ENCODE measurements at regions not wholly inside any gene's neighbourhood (a gene's known extent, or its start where the extent isn't known, plus 50 kb on each side); places are given as distances from the start of the nearest gene placed in this dataset.
"Not testable (repeated sequence)": the region's sequence is repeated elsewhere in the genome, so short reads cannot be mapped to it uniquely, and the experiment has no call there.

DNA sequence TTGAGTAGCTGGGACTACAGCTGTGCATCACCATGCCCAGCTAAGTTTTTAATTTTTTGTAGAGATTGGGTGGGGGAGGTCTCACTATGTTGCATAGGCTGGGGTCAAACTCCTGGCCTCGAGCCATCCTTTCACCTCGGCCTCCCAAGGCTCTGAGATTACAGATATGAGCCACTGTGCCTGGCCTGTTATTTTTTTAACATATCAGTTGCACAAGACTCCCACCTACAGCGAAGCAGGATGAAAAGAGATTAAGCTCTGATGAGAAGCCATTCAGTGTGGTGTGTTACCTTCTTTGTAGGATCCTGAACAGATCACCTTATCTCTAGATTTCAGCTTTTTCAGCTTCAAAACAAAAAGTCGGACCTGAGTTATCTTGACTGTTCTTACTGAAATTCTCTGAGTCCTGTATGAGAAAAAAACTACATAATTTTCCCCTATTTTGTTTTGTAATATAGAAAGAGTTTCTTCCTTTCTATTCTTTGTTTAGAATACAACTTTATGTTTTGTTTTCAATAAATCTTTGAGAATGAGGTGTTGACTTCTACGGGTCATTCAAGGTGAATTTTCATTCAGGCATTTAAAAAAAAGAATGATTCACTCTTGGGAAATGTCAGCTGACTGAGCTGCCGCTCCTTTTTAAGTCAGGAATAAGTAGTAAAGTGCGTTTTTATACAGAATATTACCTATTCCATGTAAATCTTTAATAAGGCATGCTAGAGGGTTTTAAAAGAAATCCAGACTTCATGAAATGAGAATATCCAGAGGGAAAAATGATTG is 134.6 kb downstream of the ARSF start:
- no peak for DNase-seq (ENCODE audit: low spot score)
- TF ChIP-seq, protein P1, sequence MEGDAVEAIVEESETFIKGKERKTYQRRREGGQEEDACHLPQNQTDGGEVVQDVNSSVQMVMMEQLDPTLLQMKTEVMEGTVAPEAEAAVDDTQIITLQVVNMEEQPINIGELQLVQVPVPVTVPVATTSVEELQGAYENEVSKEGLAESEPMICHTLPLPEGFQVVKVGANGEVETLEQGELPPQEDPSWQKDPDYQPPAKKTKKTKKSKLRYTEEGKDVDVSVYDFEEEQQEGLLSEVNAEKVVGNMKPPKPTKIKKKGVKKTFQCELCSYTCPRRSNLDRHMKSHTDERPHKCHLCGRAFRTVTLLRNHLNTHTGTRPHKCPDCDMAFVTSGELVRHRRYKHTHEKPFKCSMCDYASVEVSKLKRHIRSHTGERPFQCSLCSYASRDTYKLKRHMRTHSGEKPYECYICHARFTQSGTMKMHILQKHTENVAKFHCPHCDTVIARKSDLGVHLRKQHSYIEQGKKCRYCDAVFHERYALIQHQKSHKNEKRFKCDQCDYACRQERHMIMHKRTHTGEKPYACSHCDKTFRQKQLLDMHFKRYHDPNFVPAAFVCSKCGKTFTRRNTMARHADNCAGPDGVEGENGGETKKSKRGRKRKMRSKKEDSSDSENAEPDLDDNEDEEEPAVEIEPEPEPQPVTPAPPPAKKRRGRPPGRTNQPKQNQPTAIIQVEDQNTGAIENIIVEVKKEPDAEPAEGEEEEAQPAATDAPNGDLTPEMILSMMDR (IDR thresholded peaks at IDR 0.05; ENCODE audit: extremely low read depth, missing control alignments), result no peak

DNA sequence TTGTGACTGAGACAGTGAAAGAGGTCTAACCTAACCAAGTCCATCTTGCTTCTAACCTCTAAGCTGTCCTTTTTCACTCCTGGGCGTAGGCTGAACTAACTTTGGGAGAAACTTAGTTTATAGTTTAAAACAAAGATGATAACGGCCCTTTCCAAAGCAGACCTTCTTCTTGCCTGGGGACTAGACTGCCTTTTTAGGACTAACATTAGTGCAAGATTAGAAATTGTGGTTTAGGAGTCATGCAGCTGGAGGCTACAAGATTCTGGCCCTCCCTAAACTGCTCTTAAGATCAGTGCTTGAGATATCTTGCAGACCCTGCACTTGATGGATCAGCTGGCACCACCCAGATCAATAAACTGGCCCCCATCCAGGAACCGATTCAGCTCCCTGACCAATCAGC is 130.9 kb downstream of the ARSF start:
- not testable (repeated sequence) for DNase-seq (ENCODE audit: low spot score)

DNA sequence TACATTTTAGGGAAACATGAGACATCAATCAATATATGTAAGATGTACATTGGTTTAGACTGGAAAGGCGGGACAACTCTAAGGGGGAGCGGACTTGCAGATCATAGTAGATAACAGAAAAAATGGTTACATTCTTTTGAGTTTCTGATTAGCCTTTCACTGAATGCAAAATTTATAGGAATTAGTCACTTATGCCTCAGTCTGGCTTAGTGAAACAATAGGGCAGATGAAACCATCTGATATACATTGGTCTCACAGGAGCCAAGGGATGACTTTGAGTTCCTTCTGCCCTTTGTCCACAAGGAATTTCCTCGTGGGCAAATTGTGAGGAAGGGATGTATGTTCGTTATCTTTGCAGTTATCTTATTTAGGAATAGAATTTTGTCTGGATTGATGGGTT is 128.2 kb downstream of the ARSF start:
- TF ChIP-seq, protein P1 (IDR thresholded peaks at IDR 0.05; ENCODE audit: extremely low read depth, missing control alignments), result no peak
- no peak for DNase-seq (ENCODE audit: low spot score)

DNA sequence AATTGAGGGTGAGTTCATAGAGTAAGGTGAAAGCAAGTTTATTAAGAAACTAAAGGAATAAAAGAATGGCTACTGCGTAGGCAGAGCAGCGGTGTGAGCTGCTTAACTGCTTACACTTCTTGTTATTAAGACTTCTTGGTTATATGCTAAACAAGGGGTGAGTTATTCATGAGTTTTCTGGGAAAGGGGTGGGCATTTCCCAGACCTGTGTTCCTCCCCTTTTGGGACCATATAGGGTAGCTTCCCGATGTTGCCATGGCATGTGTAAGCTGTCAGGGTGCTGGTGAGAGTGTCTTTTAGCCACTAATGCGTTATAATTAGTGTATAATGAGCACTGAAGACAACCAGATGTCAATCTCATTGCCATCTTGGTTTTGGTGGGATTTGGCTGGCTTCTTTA is 126.5 kb downstream of the ARSF start:
- no peak for DNase-seq (ENCODE audit: low spot score)
- TF ChIP-seq, protein P1 (IDR thresholded peaks at IDR 0.05; ENCODE audit: extremely low read depth, missing control alignments), result no peak

DNA sequence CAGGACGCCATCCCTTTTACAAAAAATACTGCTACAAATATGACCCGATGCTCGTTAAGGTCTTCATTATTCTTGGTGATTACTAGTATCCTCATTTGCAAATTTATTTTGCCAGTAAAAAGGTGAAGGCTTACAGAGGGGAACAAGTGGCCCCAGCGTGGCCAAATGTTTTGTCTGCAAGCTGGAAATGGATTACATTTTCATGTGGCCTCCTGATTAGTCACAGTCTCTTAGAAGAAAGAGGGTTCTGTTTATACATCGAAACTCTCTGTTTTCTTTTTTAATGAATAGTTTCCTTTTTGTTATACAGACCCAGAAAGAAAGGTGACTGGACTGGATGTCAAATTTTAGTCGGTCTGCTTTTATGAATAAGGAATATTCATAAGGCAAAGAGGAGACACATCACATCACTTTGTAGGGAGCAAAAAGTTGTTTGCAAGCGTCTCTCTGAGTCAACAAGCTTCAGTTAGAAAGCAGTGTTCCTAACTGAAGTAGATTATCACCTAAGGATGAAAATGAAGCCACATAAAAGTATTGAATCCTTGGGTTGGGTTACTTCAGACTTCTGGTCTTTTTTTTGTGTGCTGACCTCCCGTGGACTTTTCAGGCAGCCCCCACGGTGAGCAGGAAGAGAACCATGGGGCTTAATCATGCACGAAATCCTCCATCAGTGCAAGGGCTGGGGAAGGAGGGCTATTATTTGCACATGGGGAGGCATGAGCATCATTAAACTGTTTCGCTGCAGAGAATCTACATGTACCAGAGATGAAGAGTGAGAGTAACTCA is 125.6 kb downstream of the ARSF start:
- TF ChIP-seq, protein P1 (IDR thresholded peaks at IDR 0.05; ENCODE audit: extremely low read depth, missing control alignments), result no peak
- DNase-seq (ENCODE audit: low spot score), result no peak

DNA sequence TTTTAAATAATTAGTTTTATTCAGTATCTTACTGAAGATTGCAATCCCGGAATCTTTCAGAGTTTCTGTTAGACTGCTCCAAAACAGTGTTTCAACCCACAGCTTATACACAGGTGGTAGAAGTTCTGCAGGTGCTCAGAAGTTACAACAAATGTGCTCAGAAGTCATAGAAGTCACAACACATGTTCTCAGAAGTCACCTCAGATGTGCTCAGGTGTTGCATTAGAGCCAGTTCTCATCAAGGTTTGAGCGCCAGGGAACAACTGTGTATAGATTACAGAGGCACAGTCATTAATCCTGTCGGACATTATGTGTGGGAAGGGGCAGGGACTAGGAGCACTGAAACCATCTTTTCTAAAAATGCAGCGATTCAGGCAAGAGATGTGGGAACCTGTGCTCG is 124.5 kb downstream of the ARSF start:
- no peak for DNase-seq (ENCODE audit: low spot score)
- TF ChIP-seq, protein P1 (IDR thresholded peaks at IDR 0.05; ENCODE audit: extremely low read depth, missing control alignments), result no peak

All from GM20000 (cell line).